ENCODE measurements at regions not wholly inside any gene's neighbourhood (a gene's known extent, or its start where the extent isn't known, plus 50 kb on each side); places are given as distances from the start of the nearest gene placed in this dataset.
"Not testable (repeated sequence)": the region's sequence is repeated elsewhere in the genome, so short reads cannot be mapped to it uniquely, and the experiment has no call there.

GRCh38 chr21:6553505-6554376, 3967.6 kb upstream of the TPTE start:
- DNase-seq (ENCODE audit: extremely low read depth, low read depth), result not testable (repeated sequence)

GRCh38 chr21:6554377-6554864, 3967.0 kb upstream of the TPTE start:
- not testable (repeated sequence) for DNase-seq (ENCODE audit: extremely low read depth, low read depth)

- not testable (repeated sequence) for DNase-seq (ENCODE audit: extremely low read depth, low read depth)
Observed at GRCh38 chr21:6556516-6556915, 3964.9 kb upstream of the TPTE start.

- DNase-seq (ENCODE audit: extremely low read depth, low read depth), result not testable (repeated sequence)
Observed at GRCh38 chr21:6557415-6557814, 3964.0 kb upstream of the TPTE start.

- DNase-seq (ENCODE audit: extremely low read depth, low read depth), result not testable (repeated sequence)
Observed at GRCh38 chr21:6561168-6561567, 3960.2 kb upstream of the TPTE start.

GRCh38 chr21:6561578-6561977, 3959.8 kb upstream of the TPTE start:
- DNase-seq (ENCODE audit: extremely low read depth, low read depth), result not testable (repeated sequence)

- not testable (repeated sequence) for DNase-seq (ENCODE audit: extremely low read depth, low read depth)
Observed at GRCh38 chr21:6564543-6565166, 3956.7 kb upstream of the TPTE start.

- DNase-seq (ENCODE audit: extremely low read depth, low read depth), result peak; percentile 0
Observed at GRCh38 chr21:6565190-6566094, 3955.9 kb upstream of the TPTE start.

- not testable (repeated sequence) for DNase-seq (ENCODE audit: extremely low read depth, low read depth)
Observed at GRCh38 chr21:6567542-6567941, 3953.8 kb upstream of the TPTE start.

- not testable (repeated sequence) for DNase-seq (ENCODE audit: extremely low read depth, low read depth)
Observed at GRCh38 chr21:6569152-6569551, 3952.2 kb upstream of the TPTE start.

GRCh38 chr21:6569587-6570392, 3951.6 kb upstream of the TPTE start:
- not testable (repeated sequence) for DNase-seq (ENCODE audit: extremely low read depth, low read depth)

- DNase-seq (ENCODE audit: extremely low read depth, low read depth), result not testable (repeated sequence)
Observed at GRCh38 chr21:6570700-6571368, 3950.5 kb upstream of the TPTE start.

GRCh38 chr21:6573576-6573975, 3947.8 kb upstream of the TPTE start:
- not testable (repeated sequence) for DNase-seq (ENCODE audit: extremely low read depth, low read depth)

GRCh38 chr21:6579801-6580200, 3941.6 kb upstream of the TPTE start:
- not testable (repeated sequence) for DNase-seq (ENCODE audit: extremely low read depth, low read depth)
